Panc1 (cell line): ENCODE measurements at regions not wholly inside any gene's neighbourhood (a gene's known extent, or its start where the extent isn't known, plus 50 kb on each side); places are given as distances from the start of the nearest gene placed in this dataset.

ENCODE experiments used
- ATAC-seq: fragments of 200-7000 bp; cut with Tn5 transposase; 2 replicates; pipeline ENCODE4 v1.9.1; 2020; ENCODE audit warnings: mild to moderate bottlenecking, moderate library complexity
- BruUV-seq: library from RNA; stranded (reverse); fragments of 400-500 nt; replicated peaks from 2 replicates; lab custom pipeline; 2021; lab: Mats Ljungman, UMichigan
- CTCF ChIA-PET: fragments of 300-600 bp; sonication (Branson Sonifier 250); formaldehyde crosslinking; loops from one replicate; lab custom pipeline; 2022; ENCODE audit warnings: antibody characterized with exemption; lab: Charles Lee
- POLR2A ChIA-PET: fragments of 300-600 bp; sonication (Branson Sonifier 250); formaldehyde crosslinking; loops from one replicate; lab custom pipeline; 2022; ENCODE audit warnings: antibody characterized with exemption; lab: Charles Lee
- DNase-seq: peaks from one replicate; pipeline ENCODE4 v3.0.0-alpha.2; 2010; ENCODE audit warnings: low read depth, low spot score
- H3K27ac ChIP-seq: 2 replicates; pipeline ENCODE4 v1.5.1; 2011; ENCODE audit warnings: mild to moderate bottlenecking, low read length, inconsistent platforms
- H3K27me3 ChIP-seq: fragments of 200-500 bp; sonication (Bioruptor generic); 2 replicates; pipeline ENCODE4 v1.6.0; 2014; ENCODE audit warnings: low read length, inconsistent platforms; ENCODE audit not compliant: control insufficient read depth, insufficient read depth
- H3K36me3 ChIP-seq: fragments of 200-500 bp; sonication (Bioruptor generic); 2 replicates; pipeline ENCODE4 v1.5.1; 2014; ENCODE audit warnings: inconsistent platforms, mild to moderate bottlenecking, low read length, moderate library complexity; ENCODE audit not compliant: control insufficient read depth, insufficient read depth
- H3K4me1 ChIP-seq: 2 replicates; pipeline ENCODE4 v1.5.1; 2011; ENCODE audit warnings: inconsistent platforms, mild to moderate bottlenecking, low read length, moderate library complexity; ENCODE audit not compliant: control insufficient read depth, insufficient read depth
- H3K4me3 ChIP-seq, 2 experiments: 2 replicates each; pipeline ENCODE4 v1.5.1; 2011 to 2012; ENCODE audit warnings: low read depth in 2 of 2, low read length in 2 of 2, mild to moderate bottlenecking in 2 of 2, inconsistent platforms in 1 of 2, moderate library complexity in 1 of 2
- H3K9me3 ChIP-seq: fragments of 200-500 bp; sonication (Bioruptor generic); 2 replicates; pipeline ENCODE4 v1.5.1; 2014; ENCODE audit warnings: low read depth, mild to moderate bottlenecking, inconsistent platforms, low read length, moderate library complexity; ENCODE audit not compliant: control insufficient read depth, insufficient read depth
- CTCF ChIP-seq: fragments of 450-650 bp; IDR thresholded peaks from 2 replicates; pipeline ENCODE4 v1.5.1; 2017; ENCODE audit warnings: mild to moderate bottlenecking
- POLR2AphosphoS5 ChIP-seq: IDR thresholded peaks from 2 replicates; pipeline ENCODE4 v1.6.1; 2012; ENCODE audit warnings: mild to moderate bottlenecking, low read depth, low read length, moderate library complexity
- REST ChIP-seq, 2 experiments: IDR thresholded peaks; 2 replicates each; pipeline ENCODE4 v1.6.1; 2011 to 2012; ENCODE audit warnings: low read depth in 2 of 2, control low read depth in 1 of 2, low read length in 1 of 2, mild to moderate bottlenecking in 1 of 2, moderate library complexity in 1 of 2; ENCODE audit not compliant: insufficient read depth in 1 of 2
- SIN3A ChIP-seq: IDR thresholded peaks from 2 replicates; pipeline ENCODE4 v1.6.1; 2012; ENCODE audit warnings: low read depth, mild to moderate bottlenecking, low read length, moderate library complexity, borderline replicate concordance; ENCODE audit not compliant: insufficient read depth
- TCF7L2 ChIP-seq: IDR thresholded peaks from 2 replicates; pipeline ENCODE4 v1.6.1; 2011; ENCODE audit warnings: mild to moderate bottlenecking, low read depth, low read length, inconsistent platforms
- in situ Hi-C: cut with HindIII; loops from 2 replicates; pipeline ENCODE4 v1.10.0; 2016; ENCODE audit warnings: low sequenced_read_pairs, low pct_unique_long_range_greater_than_20kb
- intact Hi-C: fragments of 100-400 bp; cut with micrococcal nuclease; formaldehyde crosslinking; loops from one replicate; pipeline ENCODE4 v1.10.0; 2022; ENCODE audit not compliant: unreplicated experiment

GRCh38 chr5:158593925-158594324 is 505.8 kb downstream of the EBF1 start:
- in situ Hi-C loops (no loop called here), intact Hi-C loops (no loop called here)
- Histone ChIP-seq H3K4me1 (no peaks in the 10 kb centered on the region), H3K4me3 (no peak overlapping the region), H3K9me3 (no peaks in the 10 kb centered on the region), H3K27me3 (no peaks in the 10 kb centered on the region), H3K27ac (no peak overlapping the region), H3K36me3 (no peaks in the 10 kb centered on the region)
- CTCF ChIA-PET: no interaction called here
- BruUV-seq: no TSS peak
- no peak for DNase-seq
- POLR2A ChIA-PET: no interaction called here
- TF ChIP-seq CTCF (no peak), POLR2AphosphoS5 (no peak), SIN3A (no peak), TCF7L2 (no peak), REST (IDR thresholded peaks at IDR 0.05; ENCODE audit: insufficient read depth in 1 of 2, low read depth in 2 of 2, low read length in 1 of 2) (no peak)
- ATAC-seq: no peak

- Histone ChIP-seq H3K27ac (no peak overlapping the region), H3K4me3 (no peak overlapping the region), H3K27me3 (no peaks in the 10 kb centered on the region), H3K36me3 (no peaks in the 10 kb centered on the region), H3K9me3 (no peaks in the 10 kb centered on the region), H3K4me1 (no peaks in the 10 kb centered on the region)
- in situ Hi-C loops (no loop called here), intact Hi-C loops (no loop called here)
- no peak for TF ChIP-seq POLR2AphosphoS5
- TF ChIP-seq SIN3A: no peak
- TF ChIP-seq REST (IDR thresholded peaks at IDR 0.05; ENCODE audit: insufficient read depth in 1 of 2, low read depth in 2 of 2, low read length in 1 of 2): no peak
- no peak for TF ChIP-seq CTCF
- no peak for TF ChIP-seq TCF7L2
- ChIA-PET POLR2A (no interaction called here), CTCF (no interaction called here)
- DNase-seq: no peak
- ATAC-seq: no peak
- no TSS peak for BruUV-seq
Measured at GRCh38 chr5:158591301-158591863, 508.3 kb downstream of the EBF1 start.
